ENCODE measurements at regions not wholly inside any gene's neighbourhood (a gene's known extent, or its start where the extent isn't known, plus 50 kb on each side); places are given as distances from the start of the nearest gene placed in this dataset.

GRCh38 chr12:98227162-98227561, 288.2 kb upstream of the TMPO start:
- H3K27me3 ChIP-seq (replicated peaks in 1 of 4; ENCODE audit: control extremely low read depth in 1 of 4, control insufficient read depth in 3 of 4, insufficient read depth in 4 of 4, low read length in 3 of 4), result no peaks in the 10 kb centered on the region
- DNase-seq, result no peak
- Mint-ChIP-seq H3K4me1 (no peaks in the 10 kb centered on the region), H3K27me3 (peaks cover 15% of the 10 kb centered on the region), H3K4me3 (no peak overlapping the region), H3K27ac (no peak overlapping the region), H3K9me3 (ENCODE audit: insufficient read depth) (no peaks in the 10 kb centered on the region)
- no peak for ATAC-seq (ENCODE audit: low read depth)
- H3K79me2 ChIP-seq (ENCODE audit: control insufficient read depth, insufficient read depth, low read length), result no peaks in the 10 kb centered on the region
- ChIA-PET POLR2A (no interaction called here), CTCF (no interaction called here)
- no peaks in the 10 kb centered on the region for H3K36me3 ChIP-seq (replicated peaks in 1 of 2; ENCODE audit: control extremely low read depth in 1 of 2, control insufficient read depth in 1 of 2, extremely low read depth in 1 of 2, insufficient read depth in 2 of 2, low read length in 1 of 2)
- H3K4me2 ChIP-seq (replicated peaks; ENCODE audit: low read depth, low read length, poor library complexity, severe bottlenecking), result no peak overlapping the region
- no peaks in the 10 kb centered on the region for H3K9me3 ChIP-seq (ENCODE audit: control extremely low read depth in 1 of 3, control insufficient read depth in 2 of 3, insufficient read depth in 1 of 3, low read length in 2 of 3)
- intact Hi-C loops (cut with micrococcal nuclease), result no loop called here
- TF ChIP-seq CTCF (IDR thresholded peaks at IDR 0.05), result no peak
- TF ChIP-seq EZH2 (IDR thresholded peaks at IDR 0.05; ENCODE audit: borderline replicate concordance, insufficient read depth, low read depth, low read length, poor library complexity, severe bottlenecking), result no peak
- WGBS (ENCODE audit: insufficient coverage), result no CpG with 5 or more reads among the region's 6 CpGs
- no peak overlapping the region for H3K4me3 ChIP-seq (ENCODE audit: control extremely low read depth in 1 of 5, extremely low read depth in 1 of 5, insufficient read depth in 1 of 5, low read depth in 2 of 5, low read length in 4 of 5)
- no peak overlapping the region for H3K9ac ChIP-seq (ENCODE audit: low read length)
- no peaks in the 10 kb centered on the region for H4K20me1 ChIP-seq (ENCODE audit: control insufficient read depth, insufficient read depth, low read length, poor library complexity, severe bottlenecking)
- H3K4me1 ChIP-seq (ENCODE audit: control insufficient read depth in 2 of 2, insufficient read depth in 2 of 2, low read length in 2 of 2), result no peaks in the 10 kb centered on the region
- no peak overlapping the region for H3K27ac ChIP-seq (ENCODE audit: low read length in 2 of 2)
- H2AFZ ChIP-seq (ENCODE audit: insufficient read depth, low read depth, low read length, poor library complexity, severe bottlenecking), result no peak overlapping the region

GRCh38 chr12:98228683-98229539, 286.5 kb upstream of the TMPO start:
- H3K27ac Mint-ChIP-seq, result no peak overlapping the region
- intact Hi-C loops (cut with micrococcal nuclease), result no loop called here
- H2AFZ ChIP-seq (ENCODE audit: insufficient read depth, low read depth, low read length, poor library complexity, severe bottlenecking), result no peak overlapping the region

More at GRCh38 chr12:98228683-98229539, 286.5 kb upstream of the TMPO start:
- ChIA-PET POLR2A (no interaction called here), CTCF (no interaction called here)
- DNase-seq (no peak), ATAC-seq (ENCODE audit: low read depth) (no peak)
- no peak overlapping the region for H3K4me3 Mint-ChIP-seq
- Histone ChIP-seq H3K4me3 (ENCODE audit: control extremely low read depth in 1 of 5, extremely low read depth in 1 of 5, insufficient read depth in 1 of 5, low read depth in 2 of 5, low read length in 4 of 5) (no peak overlapping the region), H3K27ac (ENCODE audit: low read length in 2 of 2) (no peak overlapping the region), H3K9me3 (ENCODE audit: control extremely low read depth in 1 of 3, control insufficient read depth in 2 of 3, insufficient read depth in 1 of 3, low read length in 2 of 3) (no peaks in the 10 kb centered on the region), H3K27me3 (replicated peaks in 1 of 4; ENCODE audit: control extremely low read depth in 1 of 4, control insufficient read depth in 3 of 4, insufficient read depth in 4 of 4, low read length in 3 of 4) (no peaks in the 10 kb centered on the region), H3K79me2 (ENCODE audit: control insufficient read depth, insufficient read depth, low read length) (no peaks in the 10 kb centered on the region), H3K36me3 (replicated peaks in 1 of 2; ENCODE audit: control extremely low read depth in 1 of 2, control insufficient read depth in 1 of 2, extremely low read depth in 1 of 2, insufficient read depth in 2 of 2, low read length in 1 of 2) (no peaks in the 10 kb centered on the region), H4K20me1 (ENCODE audit: control insufficient read depth, insufficient read depth, low read length, poor library complexity, severe bottlenecking) (no peaks in the 10 kb centered on the region), H3K9ac (ENCODE audit: low read length) (no peak overlapping the region), H3K4me2 (replicated peaks; ENCODE audit: low read depth, low read length, poor library complexity, severe bottlenecking) (no peak overlapping the region), H3K4me1 (ENCODE audit: control insufficient read depth in 2 of 2, insufficient read depth in 2 of 2, low read length in 2 of 2) (no peaks in the 10 kb centered on the region)
- TF ChIP-seq CTCF (IDR thresholded peaks at IDR 0.05), result no peak
- TF ChIP-seq EZH2 (IDR thresholded peaks at IDR 0.05; ENCODE audit: borderline replicate concordance, insufficient read depth, low read depth, low read length, poor library complexity, severe bottlenecking), result no peak
- no peaks in the 10 kb centered on the region for H3K4me1 Mint-ChIP-seq
- 73% methylated on average over 2 of the region's 8 CpGs for WGBS (ENCODE audit: insufficient coverage)
- peaks cover 7% of the 10 kb centered on the region for H3K27me3 Mint-ChIP-seq
- no peaks in the 10 kb centered on the region for H3K9me3 Mint-ChIP-seq (ENCODE audit: insufficient read depth)
